ENCODE measurements at regions not wholly inside any gene's neighbourhood (a gene's known extent, or its start where the extent isn't known, plus 50 kb on each side); places are given as distances from the start of the nearest gene placed in this dataset.
A peak's percentile ranks its signal among the peaks of the same experiment; 100 is the strongest.
"Not testable (repeated sequence)": the region's sequence is repeated elsewhere in the genome, so short reads cannot be mapped to it uniquely, and the experiment has no call there.

DNA sequence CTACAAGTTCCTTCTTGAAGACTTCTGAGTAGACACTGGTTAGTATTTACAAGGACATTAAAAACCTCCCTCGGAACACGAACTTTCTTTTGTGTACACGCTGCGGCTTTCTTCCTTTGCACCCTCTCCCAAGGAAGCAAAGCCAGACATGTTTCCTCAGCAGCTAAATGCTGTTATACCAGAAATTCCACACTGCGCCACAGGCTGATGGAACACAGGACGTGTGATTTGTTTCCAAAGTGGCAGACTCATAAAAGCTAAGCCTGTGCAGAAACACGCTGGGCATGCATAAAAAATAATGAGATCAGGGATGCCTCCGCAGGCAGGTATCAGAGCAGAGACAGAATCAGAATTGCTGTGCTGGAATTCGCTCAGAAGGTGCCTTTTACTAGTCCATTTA is 73.0 kb upstream of the RGPD5 start:
- DNase-seq, result no peak

DNA sequence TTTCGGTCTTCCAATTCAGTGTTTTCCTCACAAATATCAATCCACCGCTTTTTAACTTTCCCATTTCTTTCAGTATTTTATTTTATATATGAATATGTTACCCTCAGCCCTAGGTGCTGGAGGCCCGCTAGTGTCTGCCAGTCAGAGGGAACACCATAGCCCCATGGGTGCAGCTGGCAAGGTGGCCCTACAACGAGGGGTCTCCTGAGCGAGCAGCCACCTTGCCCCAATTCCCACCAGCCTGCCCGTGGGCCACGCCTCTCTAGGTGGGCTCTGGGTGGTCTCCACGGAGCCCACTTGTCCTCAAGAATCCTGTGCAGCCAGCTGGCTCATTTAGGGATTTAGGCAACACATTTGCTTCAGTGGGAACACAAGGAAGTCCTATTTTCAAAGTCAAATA is 72.5 kb upstream of the RGPD5 start:
- no peak for DNase-seq

DNA sequence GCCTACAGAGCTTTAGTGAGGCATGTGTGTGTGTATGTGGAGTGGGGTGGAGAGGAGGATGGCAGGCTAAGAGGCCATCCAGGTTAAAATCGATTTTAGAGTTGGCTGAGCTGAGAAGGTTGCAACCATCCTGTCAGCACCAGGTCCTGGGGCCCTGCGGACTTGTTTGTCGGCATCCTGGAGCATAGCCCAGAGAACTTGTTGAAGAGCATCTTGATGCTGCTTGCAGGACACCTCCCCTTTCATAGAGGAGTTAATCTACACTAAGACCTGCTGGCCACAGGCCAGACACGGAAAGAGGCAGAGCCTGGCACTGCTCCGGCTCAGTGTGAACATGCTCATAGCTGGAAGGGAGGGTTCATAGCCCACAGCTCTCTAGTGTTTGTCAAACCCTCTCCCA is 72.1 kb upstream of the RGPD5 start:
- DNase-seq, result no peak

DNA sequence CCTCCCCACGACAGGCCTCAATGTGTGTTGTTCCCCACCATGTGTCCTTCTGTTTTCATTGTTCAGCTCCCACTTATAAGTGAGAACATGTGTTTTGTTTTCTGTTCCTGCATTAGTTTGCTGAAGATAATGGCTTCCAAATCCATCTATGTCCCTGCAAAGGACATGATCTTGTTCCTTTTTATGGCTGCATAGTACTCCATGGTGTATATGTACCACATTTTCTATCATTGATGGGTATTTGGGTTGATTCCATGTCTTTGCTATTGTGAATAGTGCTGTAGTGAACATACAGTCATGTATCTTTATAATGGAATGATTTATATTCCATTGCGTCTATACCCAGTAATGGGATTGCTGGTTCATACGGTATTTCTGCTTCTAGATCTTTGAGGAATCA is 71.5 kb upstream of the RGPD5 start:
- DNase-seq, result not testable (repeated sequence)

DNA sequence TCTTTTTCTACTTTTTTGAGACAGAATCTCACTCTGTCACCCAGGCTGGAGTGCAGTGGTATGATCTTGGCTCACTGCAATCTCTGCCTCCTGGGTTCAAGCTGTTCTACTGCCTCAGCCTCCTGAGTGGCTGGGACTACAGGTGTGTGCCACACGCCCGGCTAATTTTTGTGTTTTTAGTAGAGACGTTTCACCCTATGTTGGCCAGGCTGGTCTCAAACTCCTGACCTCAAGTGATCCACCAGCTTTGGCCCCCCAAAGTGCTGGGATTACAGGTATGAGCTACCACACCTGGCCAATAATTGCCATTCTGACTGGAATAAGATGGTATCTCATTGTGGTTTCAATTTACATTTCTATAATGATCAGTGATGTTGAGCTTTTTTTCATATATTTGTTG is 71.0 kb upstream of the RGPD5 start:
- not testable (repeated sequence) for DNase-seq

DNA sequence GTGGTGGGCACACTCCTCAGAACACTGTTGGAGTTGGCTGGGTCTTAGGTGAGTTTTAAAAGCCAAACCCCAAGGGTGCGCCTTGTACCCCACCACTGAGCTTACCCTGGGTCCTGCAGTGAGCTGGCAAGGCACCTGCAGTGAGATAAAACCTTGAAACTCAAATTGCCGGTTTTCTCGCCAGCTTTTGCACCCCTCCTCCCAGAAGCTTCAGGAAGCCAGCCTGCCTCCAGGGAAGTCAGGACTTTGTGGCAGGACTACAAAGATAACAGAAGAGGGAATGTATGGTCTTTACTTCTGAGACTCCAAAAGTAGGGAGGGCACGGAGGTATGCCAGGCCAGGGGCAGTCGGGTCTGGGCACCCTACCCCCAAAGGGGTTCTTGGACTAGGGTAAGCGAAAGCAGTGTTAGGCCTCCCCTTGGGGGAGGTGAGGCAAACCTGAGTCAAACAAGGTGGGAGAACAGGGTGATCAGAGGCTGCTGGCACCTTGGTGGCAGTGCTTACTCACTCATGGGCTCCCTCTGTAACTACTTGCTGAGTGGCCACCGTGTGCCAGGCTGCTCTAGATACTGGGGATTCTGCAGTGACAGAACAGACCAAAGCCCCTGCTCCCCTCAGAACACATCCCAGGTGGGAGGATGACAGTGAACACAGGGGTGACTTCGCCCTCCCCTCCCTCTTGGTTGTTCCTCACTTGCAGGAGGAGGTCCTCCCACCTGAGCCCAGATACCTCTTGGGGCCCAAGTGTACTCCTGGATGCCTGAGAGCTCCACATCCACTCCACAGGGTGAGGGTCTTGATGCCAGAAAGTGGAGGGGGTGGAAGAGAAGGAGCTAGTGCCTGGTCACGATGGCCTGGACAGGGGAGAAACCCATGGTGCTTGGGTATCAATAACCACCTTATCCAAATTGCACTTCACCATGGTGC is 69.3 kb upstream of the RGPD5 start:
- DNase-seq, result no peak

DNA sequence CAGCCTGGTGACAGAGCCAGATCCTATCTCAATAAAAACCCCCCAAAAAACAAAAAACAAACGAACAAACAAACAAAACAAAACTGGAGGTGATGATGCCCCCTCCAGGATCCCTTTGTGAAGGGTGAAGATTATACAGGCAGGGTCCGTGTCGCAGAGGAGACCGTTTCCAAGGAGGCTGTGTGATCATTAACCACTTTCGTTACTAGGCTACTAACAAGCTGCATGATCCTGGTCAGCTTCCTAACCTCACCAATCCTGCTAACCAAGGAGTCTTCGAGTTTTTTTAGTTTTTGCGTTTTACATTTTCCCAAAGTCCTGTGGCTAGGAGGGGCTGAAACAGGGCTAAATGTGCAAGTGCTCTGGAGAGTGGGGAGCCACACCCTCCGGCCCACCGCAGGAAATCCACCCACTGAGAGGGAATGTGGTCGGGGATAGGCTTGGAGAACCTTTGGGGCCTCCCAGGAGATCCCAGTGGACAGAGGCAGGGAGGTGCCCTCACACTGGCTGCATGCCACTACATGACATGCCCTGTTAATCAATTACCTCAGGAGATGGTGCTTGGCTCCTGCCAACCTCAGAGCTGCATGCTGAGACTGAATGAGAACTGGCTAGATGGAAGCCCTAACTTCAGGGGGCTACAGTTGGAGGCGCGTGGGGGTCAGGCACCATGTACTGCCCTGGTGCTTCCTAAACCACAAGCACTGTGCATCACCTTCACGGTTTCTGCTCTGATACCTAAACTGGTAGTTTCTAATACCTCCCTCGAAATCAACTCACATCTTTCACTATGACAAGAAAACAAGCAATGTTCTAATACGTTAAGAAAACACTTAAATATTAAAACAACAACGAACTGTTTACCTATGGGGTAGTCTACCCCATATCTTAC is 67.5 kb upstream of the RGPD5 start:
- DNase-seq, result no peak

DNA sequence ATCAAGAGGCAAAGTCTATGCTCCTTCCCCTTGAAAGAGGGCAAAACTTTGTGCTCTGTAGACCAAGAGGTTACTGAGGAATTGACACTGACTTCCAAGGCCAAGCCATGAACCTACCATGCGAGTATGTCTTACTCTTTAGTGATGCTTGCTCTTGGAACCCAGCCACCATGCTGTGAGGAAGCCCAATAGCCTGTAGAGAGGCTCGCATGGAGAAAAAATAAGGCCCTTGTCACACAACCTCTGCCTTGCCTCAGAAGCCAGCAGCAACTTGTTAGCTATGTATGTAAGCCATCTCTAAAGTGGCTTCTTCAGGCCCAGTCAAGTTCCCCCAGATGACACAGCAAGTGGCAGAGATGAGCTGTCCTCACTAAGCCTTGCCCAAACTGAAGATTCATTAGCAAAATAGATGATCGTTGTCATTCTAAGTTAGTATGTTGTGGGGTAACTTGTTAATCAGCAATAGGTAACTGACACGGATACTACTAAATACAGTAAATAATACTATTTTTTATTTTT is 66.1 kb upstream of the RGPD5 start:
- DNase-seq, result no peak

DNA sequence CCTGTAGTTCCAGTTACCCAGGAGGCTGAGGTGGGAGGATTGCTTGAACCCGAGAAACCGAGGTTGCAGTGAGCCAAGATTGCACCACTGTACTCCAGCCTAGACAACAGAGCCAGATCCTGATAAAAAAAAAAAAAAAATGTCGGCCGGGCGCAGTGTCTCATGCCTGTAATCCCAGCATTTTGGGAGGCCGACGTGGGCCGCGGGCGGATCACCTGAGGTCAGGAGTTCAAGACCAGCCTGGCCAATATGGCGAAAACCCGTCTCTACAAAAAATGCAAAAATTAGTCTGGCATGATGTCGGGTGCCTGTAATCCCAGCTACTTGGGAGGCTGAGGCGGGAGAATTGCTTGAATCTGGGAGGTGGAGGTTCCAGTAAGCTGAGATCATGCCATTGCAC is 60.4 kb upstream of the RGPD5 start:
- DNase-seq, result not testable (repeated sequence)

DNA sequence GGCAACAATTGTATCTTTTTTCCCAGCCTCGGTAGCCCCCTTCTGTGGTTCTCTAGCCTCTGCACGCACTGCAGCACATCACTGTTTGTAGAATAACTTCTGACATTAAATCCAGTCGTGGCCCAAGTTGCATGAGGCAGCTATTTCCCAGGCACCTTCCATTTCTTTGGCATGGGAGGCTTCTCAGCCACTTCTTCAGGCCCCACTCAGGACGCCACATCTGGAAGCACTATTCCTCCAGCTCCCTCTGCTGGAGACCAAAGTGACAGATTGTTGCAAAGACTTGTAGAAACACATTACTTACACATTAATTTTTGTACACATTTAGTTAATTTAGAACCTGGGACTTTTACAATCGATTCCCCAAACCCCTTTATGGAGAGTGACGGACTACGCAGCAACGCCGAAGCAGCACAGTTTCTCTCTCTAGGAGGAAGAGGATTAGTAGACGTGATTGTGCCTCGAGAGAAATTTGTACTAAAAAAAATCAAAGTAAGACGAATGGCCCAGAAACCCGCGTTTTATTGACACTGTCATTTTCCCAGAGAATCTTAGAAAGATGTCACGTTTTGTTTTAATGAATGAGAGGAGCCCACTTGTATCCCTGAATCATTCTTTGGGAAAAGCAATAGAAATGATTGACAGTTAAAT is 57.8 kb upstream of the RGPD5 start:
- peak; percentile 12 for DNase-seq

All from NCI-H2227 treated with DMSO at 0.1 percent for 48 hours (cell line).